SJSA1 (cell line): ENCODE measurements at regions not wholly inside any gene's neighbourhood (a gene's known extent, or its start where the extent isn't known, plus 50 kb on each side); places are given as distances from the start of the nearest gene placed in this dataset.

Experiments
- DNase-seq, 2 experiments: peaks; one replicate each; pipeline ENCODE4 v3.0.0-alpha.2; 2015 to 2020; ENCODE audit warnings: low spot score in 2 of 2, low read depth in 1 of 2
- H3K27ac ChIP-seq: fragments of 250-450 bp; sonication (Bioruptor Pico); 2 replicates; pipeline ENCODE4 v1.5.1; 2020; ENCODE audit warnings: mild to moderate bottlenecking, moderate library complexity
- H3K27me3 ChIP-seq: fragments of 250-450 bp; sonication (Bioruptor Pico); replicated peaks from 2 replicates; pipeline ENCODE4 v1.5.1; 2020; ENCODE audit warnings: mild to moderate bottlenecking, moderate library complexity
- H3K36me3 ChIP-seq: fragments of 250-450 bp; sonication (Bioruptor Pico); 2 replicates; pipeline ENCODE4 v1.5.1; 2020; ENCODE audit warnings: mild to moderate bottlenecking
- H3K4me1 ChIP-seq: fragments of 250-450 bp; sonication (Bioruptor Pico); replicated peaks from 2 replicates; pipeline ENCODE4 v1.6.1; 2021; ENCODE audit warnings: mild to moderate bottlenecking
- H3K4me3 ChIP-seq: fragments of 250-450 bp; sonication (Bioruptor Pico); 2 replicates; pipeline ENCODE4 v1.5.1; 2020; ENCODE audit warnings: mild to moderate bottlenecking
- H3K9me3 ChIP-seq: fragments of 250-450 bp; sonication (Bioruptor Pico); replicated peaks from 2 replicates; pipeline ENCODE4 v1.5.1; 2020; ENCODE audit warnings: mild to moderate bottlenecking

GRCh38 chr14:97709552-97709951, 912.4 kb downstream of the VRK1 start:
- Histone ChIP-seq H3K4me1 (no peaks in the 10 kb centered on the region), H3K4me3 (no peak overlapping the region), H3K9me3 (peaks cover 3% of the 10 kb centered on the region; the same call in 1 of the 2 replicates), H3K27ac (no peak overlapping the region), H3K27me3 (no peaks in the 10 kb centered on the region), H3K36me3 (no peaks in the 10 kb centered on the region)
- DNase-seq, result no peak

- Histone ChIP-seq H3K4me1 (no peaks in the 10 kb centered on the region), H3K9me3 (0 out of 2 replicates have a peak, but pooled peaks cover 3% of the 10 kb centered on the region), H3K27me3 (no peaks in the 10 kb centered on the region), H3K4me3 (no peak overlapping the region), H3K36me3 (no peaks in the 10 kb centered on the region), H3K27ac (no peak overlapping the region)
- DNase-seq, result no peak
These were observed 913.5 kb downstream of the VRK1 start for GRCh38 chr14:97710726-97711125.

GRCh38 chr14:97712471-97712870, 915.3 kb downstream of the VRK1 start:
- Histone ChIP-seq H3K4me1 (no peaks in the 10 kb centered on the region), H3K27ac (no peak overlapping the region), H3K27me3 (no peaks in the 10 kb centered on the region), H3K9me3 (0 out of 2 replicates have a peak, but pooled peaks cover 3% of the 10 kb centered on the region), H3K36me3 (no peaks in the 10 kb centered on the region), H3K4me3 (no peak overlapping the region)
- no peak for DNase-seq

GRCh38 chr14:97713023-97713422, 915.8 kb downstream of the VRK1 start:
- DNase-seq, result no peak
- no peak overlapping the region for H3K27ac ChIP-seq

GRCh38 chr14:97718886-97719442, 921.8 kb downstream of the VRK1 start:
- no peaks in the 10 kb centered on the region for H3K4me1 ChIP-seq
- H3K27me3 ChIP-seq, result no peaks in the 10 kb centered on the region
- no peaks in the 10 kb centered on the region; the same call in 1 of the 2 replicates for H3K9me3 ChIP-seq
- DNase-seq, result no peak
- no peaks in the 10 kb centered on the region for H3K36me3 ChIP-seq
- H3K27ac ChIP-seq, result no peak overlapping the region
- no peak overlapping the region for H3K4me3 ChIP-seq

More at GRCh38 chr14:97713023-97713422, 915.8 kb downstream of the VRK1 start:
- H3K27me3 ChIP-seq, result no peaks in the 10 kb centered on the region
- no peak overlapping the region for H3K4me3 ChIP-seq
- H3K4me1 ChIP-seq, result no peaks in the 10 kb centered on the region
- no peaks in the 10 kb centered on the region for H3K36me3 ChIP-seq
- H3K9me3 ChIP-seq, result 0 out of 2 replicates have a peak, but pooled peaks cover 3% of the 10 kb centered on the region

GRCh38 chr14:97719931-97720330, 922.7 kb downstream of the VRK1 start:
- no peaks in the 10 kb centered on the region for H3K4me1 ChIP-seq
- no peak for DNase-seq
- no peak overlapping the region for H3K4me3 ChIP-seq
- H3K27ac ChIP-seq, result no peak overlapping the region
- no peaks in the 10 kb centered on the region for H3K36me3 ChIP-seq
- no peaks in the 10 kb centered on the region; the same call in 1 of the 2 replicates for H3K9me3 ChIP-seq
- no peaks in the 10 kb centered on the region for H3K27me3 ChIP-seq

GRCh38 chr14:97723351-97723750, 926.2 kb downstream of the VRK1 start:
- no peak for DNase-seq
- Histone ChIP-seq H3K4me3 (no peak overlapping the region), H3K4me1 (no peaks in the 10 kb centered on the region), H3K27me3 (no peaks in the 10 kb centered on the region), H3K9me3 (no peaks in the 10 kb centered on the region; the same call in 1 of the 2 replicates), H3K27ac (no peak overlapping the region), H3K36me3 (no peaks in the 10 kb centered on the region)

- Histone ChIP-seq H3K9me3 (no peaks in the 10 kb centered on the region; the same call in 1 of the 2 replicates), H3K4me1 (no peaks in the 10 kb centered on the region), H3K27me3 (no peaks in the 10 kb centered on the region), H3K27ac (no peak overlapping the region), H3K36me3 (no peaks in the 10 kb centered on the region), H3K4me3 (no peak overlapping the region)
- no peak for DNase-seq
These were observed 926.6 kb downstream of the VRK1 start for GRCh38 chr14:97723819-97724218.

- H3K27ac ChIP-seq, result no peak overlapping the region
- no peaks in the 10 kb centered on the region for H3K36me3 ChIP-seq
- no peaks in the 10 kb centered on the region for H3K27me3 ChIP-seq
- no peaks in the 10 kb centered on the region for H3K4me1 ChIP-seq
- no peak overlapping the region for H3K4me3 ChIP-seq
- no peaks in the 10 kb centered on the region; the same call in 1 of the 2 replicates for H3K9me3 ChIP-seq
- DNase-seq, result no peak
These were observed 927.1 kb downstream of the VRK1 start for GRCh38 chr14:97724265-97724731.

- Histone ChIP-seq H3K4me3 (no peak overlapping the region), H3K27me3 (no peaks in the 10 kb centered on the region), H3K36me3 (no peaks in the 10 kb centered on the region), H3K27ac (no peak overlapping the region), H3K4me1 (no peaks in the 10 kb centered on the region), H3K9me3 (no peaks in the 10 kb centered on the region; the same call in 1 of the 2 replicates)
- no peak for DNase-seq
These were observed 929.5 kb downstream of the VRK1 start for GRCh38 chr14:97726676-97727075.

GRCh38 chr14:97730706-97731105, 933.5 kb downstream of the VRK1 start:
- H3K27me3 ChIP-seq, result no peaks in the 10 kb centered on the region
- H3K4me1 ChIP-seq, result no peaks in the 10 kb centered on the region
- no peak overlapping the region for H3K4me3 ChIP-seq
- no peak for DNase-seq
- H3K9me3 ChIP-seq, result no peaks in the 10 kb centered on the region
- no peaks in the 10 kb centered on the region for H3K36me3 ChIP-seq
- no peak overlapping the region for H3K27ac ChIP-seq

- H3K27me3 ChIP-seq, result no peaks in the 10 kb centered on the region
- H3K4me3 ChIP-seq, result no peak overlapping the region
- no peaks in the 10 kb centered on the region for H3K4me1 ChIP-seq
- no peak for DNase-seq
- H3K27ac ChIP-seq, result no peak overlapping the region
- no peaks in the 10 kb centered on the region for H3K9me3 ChIP-seq
- H3K36me3 ChIP-seq, result no peaks in the 10 kb centered on the region
These were observed 934.6 kb downstream of the VRK1 start for GRCh38 chr14:97731800-97732199.

- H3K27ac ChIP-seq, result no peak overlapping the region
- H3K4me3 ChIP-seq, result no peak overlapping the region
- no peaks in the 10 kb centered on the region for H3K27me3 ChIP-seq
- no peaks in the 10 kb centered on the region for H3K4me1 ChIP-seq
- H3K36me3 ChIP-seq, result no peaks in the 10 kb centered on the region
- no peaks in the 10 kb centered on the region for H3K9me3 ChIP-seq
- no peak for DNase-seq
These were observed 950.1 kb downstream of the VRK1 start for GRCh38 chr14:97747316-97747715.

GRCh38 chr14:97748616-97749015, 951.4 kb downstream of the VRK1 start:
- Histone ChIP-seq H3K27me3 (no peaks in the 10 kb centered on the region), H3K4me3 (no peak overlapping the region)

GRCh38 chr14:97757491-97757890, 960.3 kb downstream of the VRK1 start:
- Histone ChIP-seq H3K27me3 (no peaks in the 10 kb centered on the region), H3K4me3 (no peak overlapping the region), H3K4me1 (no peaks in the 10 kb centered on the region), H3K27ac (no peak overlapping the region), H3K9me3 (no peaks in the 10 kb centered on the region), H3K36me3 (no peaks in the 10 kb centered on the region)
- DNase-seq, result no peak

More at GRCh38 chr14:97748616-97749015, 951.4 kb downstream of the VRK1 start:
- DNase-seq, result no peak
- Histone ChIP-seq H3K9me3 (no peaks in the 10 kb centered on the region), H3K36me3 (no peaks in the 10 kb centered on the region), H3K4me1 (no peaks in the 10 kb centered on the region), H3K27ac (no peak overlapping the region)
